Lower leg skin (tissue), 3 donors: ENCODE measurements at regions not wholly inside any gene's neighbourhood (a gene's known extent, or its start where the extent isn't known, plus 50 kb on each side); places are given as distances from the start of the nearest gene placed in this dataset.

Experiments
- CTCF ChIP-seq, 3 donors: fragments of 450-650 bp; IDR thresholded peaks; one replicate each; pipeline ENCODE4 v1.5.1; 2016; ENCODE audit warnings: antibody characterized with exemption in 3 of 3, mild to moderate bottlenecking in 3 of 3, moderate library complexity in 2 of 3
- POLR2A ChIP-seq, 2 donors: fragments of 450-650 bp; IDR thresholded peaks; one replicate each; pipeline ENCODE4 v1.6.1; 2016 to 2017; ENCODE audit warnings: antibody characterized with exemption in 2 of 2, mild to moderate bottlenecking in 1 of 2, moderate library complexity in 1 of 2

- no peak for TF ChIP-seq CTCF (IDR thresholded peaks at IDR 0.05)
- TF ChIP-seq POLR2A (IDR thresholded peaks at IDR 0.05), result no peak
Measured at GRCh38 chr2:59204040-59204439, 962.9 kb upstream of the FANCL start.
